Fibroblast of lung (primary cell): ENCODE measurements at regions not wholly inside any gene's neighbourhood (a gene's known extent, or its start where the extent isn't known, plus 50 kb on each side); places are given as distances from the start of the nearest gene placed in this dataset.
"Not testable (repeated sequence)": the region's sequence is repeated elsewhere in the genome, so short reads cannot be mapped to it uniquely, and the experiment has no call there.

Experiments used
- EZH2 ChIP-seq: IDR thresholded peaks from 2 replicates; pipeline ENCODE4 v1.5.1; 2012; ENCODE audit warnings: low read length, control low read depth, mild to moderate bottlenecking; ENCODE audit errors: missing control alignments
- TF ChIP-seq, protein P1 (sequence below), 2 donors: IDR thresholded peaks in 1 of 2; conservative IDR thresholded peaks in 1 of 2; 1 replicate in 1 of 2; 2 replicates in 1 of 2; pipeline ENCODE4 v1.5.1; 2011 to 2012; ENCODE audit warnings: low read length in 2 of 2, control low read depth in 1 of 2, inconsistent platforms in 1 of 2, low read depth in 1 of 2, mild to moderate bottlenecking in 1 of 2

- TF ChIP-seq, protein P1, sequence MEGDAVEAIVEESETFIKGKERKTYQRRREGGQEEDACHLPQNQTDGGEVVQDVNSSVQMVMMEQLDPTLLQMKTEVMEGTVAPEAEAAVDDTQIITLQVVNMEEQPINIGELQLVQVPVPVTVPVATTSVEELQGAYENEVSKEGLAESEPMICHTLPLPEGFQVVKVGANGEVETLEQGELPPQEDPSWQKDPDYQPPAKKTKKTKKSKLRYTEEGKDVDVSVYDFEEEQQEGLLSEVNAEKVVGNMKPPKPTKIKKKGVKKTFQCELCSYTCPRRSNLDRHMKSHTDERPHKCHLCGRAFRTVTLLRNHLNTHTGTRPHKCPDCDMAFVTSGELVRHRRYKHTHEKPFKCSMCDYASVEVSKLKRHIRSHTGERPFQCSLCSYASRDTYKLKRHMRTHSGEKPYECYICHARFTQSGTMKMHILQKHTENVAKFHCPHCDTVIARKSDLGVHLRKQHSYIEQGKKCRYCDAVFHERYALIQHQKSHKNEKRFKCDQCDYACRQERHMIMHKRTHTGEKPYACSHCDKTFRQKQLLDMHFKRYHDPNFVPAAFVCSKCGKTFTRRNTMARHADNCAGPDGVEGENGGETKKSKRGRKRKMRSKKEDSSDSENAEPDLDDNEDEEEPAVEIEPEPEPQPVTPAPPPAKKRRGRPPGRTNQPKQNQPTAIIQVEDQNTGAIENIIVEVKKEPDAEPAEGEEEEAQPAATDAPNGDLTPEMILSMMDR (conservative IDR thresholded peaks at IDR 0.05 in 1 of 2, IDR thresholded peaks at IDR 0.05 in 1 of 2; ENCODE audit: low read depth in 1 of 2, low read length in 2 of 2) = not testable (repeated sequence)
- TF ChIP-seq EZH2 = not testable (repeated sequence)
These were observed 93.0 kb upstream of the SAMD11 start for GRCh38 chr1:830750-831149.
